HepG2 (cell line): ENCODE measurements at regions not wholly inside any gene's neighbourhood (a gene's known extent, or its start where the extent isn't known, plus 50 kb on each side); places are given as distances from the start of the nearest gene placed in this dataset.

Source experiments
- ATAC-seq: fragments of 200-7000 bp; cut with Tn5 transposase; 3 replicates; pipeline ENCODE4 v1.9.1; 2020; ENCODE audit warnings: mild to moderate bottlenecking, moderate library complexity
- BruUV-seq: library from RNA; stranded (reverse); fragments of 400-500 nt; replicated peaks from 2 replicates; lab custom pipeline; 2021; lab: Mats Ljungman, UMichigan
- CTCF ChIA-PET: fragments of 300-600 bp; formaldehyde crosslinking; extraction: SDS; loops from one replicate; lab custom pipeline; 2021; ENCODE audit warnings: low total read pairs, inconsistent platforms, low intra/inter-chr PET ratio; lab: Yijun Ruan, JAX
- POLR2A ChIA-PET: fragments of 350-600 bp; sonication (Branson Sonifier 250); formaldehyde crosslinking; loops from one replicate; lab custom pipeline; 2020; ENCODE audit warnings: antibody characterized with exemption, inconsistent platforms; lab: Yijun Ruan, JAX
- DNase-seq: peaks from one replicate; pipeline ENCODE4 v3.0.0-alpha.2; 2015; ENCODE audit warnings: low spot score
- FAIRE-seq: peaks from 3 replicates; lab custom pipeline; 2011; peaks lifted over from hg19 to GRCh38; lab: Jason Lieb, UNC
- H2AFZ ChIP-seq: one replicate; pipeline ENCODE4 v1.6.1; 2011; ENCODE audit warnings: low read length, inconsistent platforms
- H3K27ac ChIP-seq: fragments of 300-600 bp; 3 replicates; pipeline ENCODE4 v1.8.0; 2011; ENCODE audit warnings: mixed run types, mild to moderate bottlenecking, mixed read lengths, low read length, inconsistent platforms; ENCODE audit not compliant: insufficient read depth; ENCODE audit errors: extremely low read length
- H3K27me3 ChIP-seq, 2 experiments: fragments of 200-600 bp in 1 of 2; 2 replicates in 1 of 2; 3 replicates in 1 of 2; pipeline versions ENCODE4 v1.6.0 to v1.8.0; 2011; ENCODE audit warnings: low read length in 2 of 2, mild to moderate bottlenecking in 2 of 2, moderate library complexity in 2 of 2, inconsistent platforms in 1 of 2; ENCODE audit not compliant: insufficient read depth in 2 of 2, control insufficient read depth in 1 of 2
- H3K36me3 ChIP-seq, 2 experiments: fragments of 200-600 bp in 1 of 2; replicated peaks in 1 of 2; 2 replicates in 1 of 2; 3 replicates in 1 of 2; pipeline versions ENCODE4 v1.5.1 to v1.8.0; 2011; ENCODE audit warnings: low read length in 2 of 2, inconsistent platforms in 1 of 2; ENCODE audit not compliant: insufficient read depth in 2 of 2, control insufficient read depth in 1 of 2
- H3K4me1 ChIP-seq: 2 replicates; pipeline ENCODE4 v1.5.1; 2012; ENCODE audit warnings: low read length, inconsistent platforms; ENCODE audit not compliant: insufficient read depth
- H3K4me2 ChIP-seq: 2 replicates; pipeline ENCODE4 v1.6.0; 2011; ENCODE audit warnings: low read depth, low read length, inconsistent platforms
- H3K4me3 ChIP-seq, 3 experiments: fragments of 200-600 bp in 1 of 3; sonication (generic), shearing (Covaris generic) in 1 of 3; replicated peaks in 1 of 3; 2 replicates each; pipeline ENCODE4 v1.5.1; 2011 to 2016; ENCODE audit warnings: low read length in 3 of 3, inconsistent platforms in 2 of 3, low read depth in 2 of 3, mild to moderate bottlenecking in 2 of 3, control low read depth in 1 of 3, mixed read lengths in 1 of 3; ENCODE audit not compliant: insufficient read depth in 1 of 3
- H3K79me2 ChIP-seq: one replicate; pipeline ENCODE4 v1.6.1; 2011; ENCODE audit warnings: low read length, inconsistent platforms; ENCODE audit not compliant: insufficient read depth
- H3K9ac ChIP-seq: 2 replicates; pipeline ENCODE4 v1.6.0; 2011; ENCODE audit warnings: mild to moderate bottlenecking, low read depth, low read length, inconsistent platforms; ENCODE audit not compliant: insufficient read depth
- H3K9me3 ChIP-seq: 2 replicates; pipeline ENCODE4 v1.5.1; 2012; ENCODE audit warnings: mild to moderate bottlenecking, low read length
- H4K20me1 ChIP-seq: 2 replicates; pipeline ENCODE4 v1.6.0; 2011; ENCODE audit warnings: inconsistent platforms, mild to moderate bottlenecking, low read length, moderate library complexity; ENCODE audit not compliant: insufficient read depth
- FOXO1 ChIP-seq: sonication (generic); formaldehyde crosslinking; IDR thresholded peaks from 2 replicates; pipeline ENCODE4 v1.4.0; 2020; ENCODE audit warnings: missing genetic modification reagents
- IRF9 ChIP-seq: sonication (generic); formaldehyde crosslinking; IDR thresholded peaks from 2 replicates; pipeline ENCODE4 v1.8.0; 2022; ENCODE audit warnings: missing genetic modification reagents, mild to moderate bottlenecking, borderline replicate concordance
- NR2F1 ChIP-seq, 2 experiments: fragments of 450-650 bp in 1 of 2; formaldehyde crosslinking in 1 of 2; IDR thresholded peaks; 2 replicates each; pipeline versions ENCODE4 v1.5.0 to v1.6.1; 2016 to 2020; ENCODE audit warnings: mild to moderate bottlenecking in 1 of 2, missing compliant biosample characterization in 1 of 2, missing genetic modification reagents in 1 of 2, moderate library complexity in 1 of 2
- SOX5 ChIP-seq: IDR thresholded peaks from 2 replicates; pipeline ENCODE4 v1.6.1; 2016; ENCODE audit warnings: borderline replicate concordance
- THAP7 ChIP-seq: sonication (generic); formaldehyde crosslinking; IDR thresholded peaks from 2 replicates; pipeline ENCODE4 v1.8.1; 2023; ENCODE audit warnings: mild to moderate bottlenecking, missing genetic modification reagents
- ZMAT3 ChIP-seq: sonication (generic); formaldehyde crosslinking; conservative IDR thresholded peaks from 2 replicates; pipeline ENCODE4 v1.7.0; 2021; ENCODE audit warnings: missing genetic modification reagents
- ZNF101 ChIP-seq: sonication (generic); formaldehyde crosslinking; IDR thresholded peaks from 2 replicates; pipeline ENCODE4 v1.4.0; 2020; ENCODE audit warnings: mild to moderate bottlenecking, low read depth, missing genetic modification reagents, borderline replicate concordance
- ZNF788 ChIP-seq: sonication (generic); formaldehyde crosslinking; IDR thresholded peaks from 2 replicates; pipeline ENCODE4 v1.5.0; 2020; ENCODE audit warnings: mild to moderate bottlenecking, missing genetic modification reagents, borderline replicate concordance
- WGBS: methylation state at CpG from one replicate; pipeline ENCODE4 v1.1.6; 2017; ENCODE audit warnings: low lambda C conversion rate; 5-methylcytosine and 5-hydroxymethylcytosine counted together
- in situ Hi-C: cut with HindIII; loops from 2 replicates; pipeline ENCODE4 v1.10.0; 2017; ENCODE audit warnings: low pct_unique_long_range_greater_than_20kb; ENCODE audit not compliant: extremely low pct_ligation_motif_present
- intact Hi-C: fragments of 100-400 bp; cut with micrococcal nuclease; formaldehyde crosslinking; loops from one replicate; pipeline ENCODE4 v1.10.0; 2022; ENCODE audit not compliant: unreplicated experiment

- H3K79me2 ChIP-seq, result no peaks in the 10 kb centered on the region
- peaks cover 0 to 6% of the 10 kb centered on the region in 2 experiments; a peak in 2 of 5 replicates for H3K27me3 ChIP-seq
- ATAC-seq (no peak), DNase-seq (no peak), FAIRE-seq (no peak)
- no peaks in the 10 kb centered on the region for H4K20me1 ChIP-seq
- no peak overlapping the region for H3K4me3 ChIP-seq
- POLR2A ChIA-PET, result no interaction called here
- no peaks in the 10 kb centered on the region for H3K4me1 ChIP-seq
- H3K9ac ChIP-seq, result no peak overlapping the region
- H3K4me2 ChIP-seq, result no peak overlapping the region
- in situ Hi-C loops (no loop called here), intact Hi-C loops (no loop called here)
- no peaks in the 10 kb centered on the region for H3K9me3 ChIP-seq
- no peak for TF ChIP-seq ZNF101
- no peak for TF ChIP-seq ZMAT3
- no peak for TF ChIP-seq IRF9 (CRISPR knock-in tag)
- TF ChIP-seq NR2F1 (CRISPR knock-in tag; IDR thresholded peaks at IDR 0.05), result no peak
- CTCF ChIA-PET, result no interaction called here
- H3K36me3 ChIP-seq, result no peaks in the 10 kb centered on the region
- H3K27ac ChIP-seq, result no peak overlapping the region
- H2AFZ ChIP-seq, result no peak overlapping the region
- no TSS peak for BruUV-seq
- WGBS, result 45% methylated on average over 1 of the region's 1 CpG
Measured at GRCh38 chr1:4402032-4402431, 252.4 kb upstream of the AJAP1 start.

GRCh38 chr1:4404854-4405590 lies 249.4 kb upstream of the AJAP1 start:
- BruUV-seq, result no TSS peak
- no peaks in the 10 kb centered on the region for H3K79me2 ChIP-seq
- no peaks in the 10 kb centered on the region for H3K4me1 ChIP-seq
- H3K4me2 ChIP-seq, result no peak overlapping the region
- FAIRE-seq (no peak), ATAC-seq (no peak)
- no peaks in the 10 kb centered on the region for H3K36me3 ChIP-seq
- H3K9ac ChIP-seq, result no peak overlapping the region
- TF ChIP-seq THAP7, result no peak
- TF ChIP-seq SOX5 (CRISPR knock-in tag), result no peak
- TF ChIP-seq ZNF788 (CRISPR knock-in tag), result no peak
- TF ChIP-seq FOXO1, result no peak
- TF ChIP-seq, all 625 proteins: peak for 0
- Histone ChIP-seq H3K27ac (no peak overlapping the region), H2AFZ (no peak overlapping the region), H4K20me1 (no peaks in the 10 kb centered on the region), H3K9me3 (no peaks in the 10 kb centered on the region), H3K4me3 (no peak overlapping the region), H3K27me3 (peaks cover 0 to 6% of the 10 kb centered on the region in 2 experiments; a peak in 2 of 5 replicates)
- CTCF ChIA-PET, result no interaction called here
- POLR2A ChIA-PET, result no interaction called here
- in situ Hi-C loops (no loop called here), intact Hi-C loops (no loop called here)
- WGBS, result 67% methylated on average over 12 of the region's 12 CpGs
- DNase-seq, result no peak
